ENCODE measurements at regions not wholly inside any gene's neighbourhood (a gene's known extent, or its start where the extent isn't known, plus 50 kb on each side); places are given as distances from the start of the nearest gene placed in this dataset.
"Not testable (repeated sequence)": the region's sequence is repeated elsewhere in the genome, so short reads cannot be mapped to it uniquely, and the experiment has no call there.

DNA sequence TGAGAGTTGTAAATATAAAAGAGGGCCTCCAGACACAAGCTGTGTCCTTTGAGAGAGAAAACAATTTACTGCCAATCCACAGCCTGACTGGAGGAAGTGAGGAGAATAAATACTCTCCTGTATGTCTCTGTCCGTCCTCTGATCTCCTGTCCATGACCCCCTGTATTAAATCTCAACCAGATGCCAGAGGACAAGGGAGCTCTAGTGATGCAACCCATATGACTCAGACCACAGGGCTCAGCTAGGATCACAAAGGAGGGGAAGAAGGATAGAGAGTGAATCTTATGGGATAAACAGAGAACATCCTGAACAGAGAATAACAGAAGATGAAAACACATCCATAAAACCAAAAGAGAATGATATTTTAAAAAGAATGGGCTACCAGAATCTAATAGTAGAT, 482.6 kb downstream of the PLOD2 start:
- TF ChIP-seq, protein P1, sequence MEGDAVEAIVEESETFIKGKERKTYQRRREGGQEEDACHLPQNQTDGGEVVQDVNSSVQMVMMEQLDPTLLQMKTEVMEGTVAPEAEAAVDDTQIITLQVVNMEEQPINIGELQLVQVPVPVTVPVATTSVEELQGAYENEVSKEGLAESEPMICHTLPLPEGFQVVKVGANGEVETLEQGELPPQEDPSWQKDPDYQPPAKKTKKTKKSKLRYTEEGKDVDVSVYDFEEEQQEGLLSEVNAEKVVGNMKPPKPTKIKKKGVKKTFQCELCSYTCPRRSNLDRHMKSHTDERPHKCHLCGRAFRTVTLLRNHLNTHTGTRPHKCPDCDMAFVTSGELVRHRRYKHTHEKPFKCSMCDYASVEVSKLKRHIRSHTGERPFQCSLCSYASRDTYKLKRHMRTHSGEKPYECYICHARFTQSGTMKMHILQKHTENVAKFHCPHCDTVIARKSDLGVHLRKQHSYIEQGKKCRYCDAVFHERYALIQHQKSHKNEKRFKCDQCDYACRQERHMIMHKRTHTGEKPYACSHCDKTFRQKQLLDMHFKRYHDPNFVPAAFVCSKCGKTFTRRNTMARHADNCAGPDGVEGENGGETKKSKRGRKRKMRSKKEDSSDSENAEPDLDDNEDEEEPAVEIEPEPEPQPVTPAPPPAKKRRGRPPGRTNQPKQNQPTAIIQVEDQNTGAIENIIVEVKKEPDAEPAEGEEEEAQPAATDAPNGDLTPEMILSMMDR (conservative IDR thresholded peaks at IDR 0.05; ENCODE audit: low read depth, low read length): no peak
- no peak for TF ChIP-seq EZH2 (IDR thresholded peaks at IDR 0.05; ENCODE audit: borderline replicate concordance, low read depth, low read length, poor library complexity, severe bottlenecking)
- Histone ChIP-seq H3K27ac (ENCODE audit: low read depth, low read length, poor library complexity, severe bottlenecking) (no peak overlapping the region), H3K9me3 (ENCODE audit: low read depth, low read length, poor library complexity, severe bottlenecking) (no peaks in the 10 kb centered on the region), H3K4me1 (ENCODE audit: insufficient read depth, low read length, poor library complexity, severe bottlenecking) (no peaks in the 10 kb centered on the region), H3K36me3 (ENCODE audit: insufficient read depth, low read length, poor library complexity, severe bottlenecking) (no peaks in the 10 kb centered on the region), H3K27me3 (replicated peaks; ENCODE audit: insufficient read depth, low read depth, low read length, poor library complexity) (no peaks in the 10 kb centered on the region), H3K4me3 (ENCODE audit: low read depth, low read length, poor library complexity, severe bottlenecking) (no peak overlapping the region)
- ChIA-PET POLR2A (ENCODE audit: low non-redundant PET) (no interaction called here), CTCF (no interaction called here)
- no TSS peak for BruUV-seq (replicated peaks)
- DNase-seq (ENCODE audit: low spot score): no peak
- intact Hi-C loops (cut with micrococcal nuclease; ENCODE audit: unreplicated experiment): no loop called here

DNA sequence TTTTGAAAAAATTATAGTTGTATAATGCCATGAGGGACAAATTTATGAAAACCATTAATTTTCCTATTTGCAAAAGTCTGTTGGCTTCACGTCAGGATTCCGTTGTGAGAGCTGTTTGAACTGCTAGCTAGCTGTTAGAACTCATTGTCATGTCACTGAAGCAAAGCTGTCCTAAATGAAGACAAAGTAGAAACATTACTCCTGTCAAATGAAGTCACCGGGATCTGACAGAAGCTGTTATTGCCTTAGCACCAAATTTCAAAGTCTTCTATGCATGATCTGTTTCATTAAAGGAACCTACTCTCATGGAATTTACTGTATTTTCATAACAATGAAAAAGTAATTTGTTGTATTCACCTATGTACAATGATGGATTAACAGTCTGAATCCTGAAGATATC, 479.8 kb downstream of the PLOD2 start:
- H3K4me1 ChIP-seq (ENCODE audit: insufficient read depth, low read length, poor library complexity, severe bottlenecking): no peaks in the 10 kb centered on the region
- intact Hi-C loops (cut with micrococcal nuclease; ENCODE audit: unreplicated experiment): no loop called here
- ChIA-PET CTCF (no interaction called here), POLR2A (ENCODE audit: low non-redundant PET) (no interaction called here)
- BruUV-seq (replicated peaks): no TSS peak
- no peak overlapping the region for H3K27ac ChIP-seq (ENCODE audit: low read depth, low read length, poor library complexity, severe bottlenecking)
- TF ChIP-seq, protein P1 (conservative IDR thresholded peaks at IDR 0.05; ENCODE audit: low read depth, low read length): no peak
- TF ChIP-seq EZH2 (IDR thresholded peaks at IDR 0.05; ENCODE audit: borderline replicate concordance, low read depth, low read length, poor library complexity, severe bottlenecking): no peak
- no peaks in the 10 kb centered on the region for H3K36me3 ChIP-seq (ENCODE audit: insufficient read depth, low read length, poor library complexity, severe bottlenecking)
- H3K4me3 ChIP-seq (ENCODE audit: low read depth, low read length, poor library complexity, severe bottlenecking): no peak overlapping the region
- no peak for DNase-seq (ENCODE audit: low spot score)
- H3K9me3 ChIP-seq (ENCODE audit: low read depth, low read length, poor library complexity, severe bottlenecking): no peaks in the 10 kb centered on the region
- H3K27me3 ChIP-seq (replicated peaks; ENCODE audit: insufficient read depth, low read depth, low read length, poor library complexity): no peaks in the 10 kb centered on the region

DNA sequence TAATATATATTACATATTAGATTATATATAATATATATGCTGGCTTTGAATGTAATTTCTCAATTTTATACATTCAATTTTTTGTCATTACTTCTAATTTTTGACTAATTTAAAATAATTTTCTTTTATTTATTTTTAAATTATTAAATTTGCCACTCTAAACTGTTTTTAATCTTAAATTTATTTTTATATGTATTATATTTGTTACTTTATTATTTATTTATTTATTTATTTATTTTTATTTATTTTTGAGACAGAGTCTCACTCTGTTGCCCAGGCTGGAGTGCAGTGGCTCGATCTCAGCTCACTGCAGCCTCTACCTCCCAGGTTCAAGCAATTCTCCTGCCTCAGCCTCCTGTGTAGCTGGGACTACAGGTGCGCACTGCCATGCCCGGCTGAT, 473.0 kb downstream of the PLOD2 start:
- POLR2A ChIA-PET (ENCODE audit: low non-redundant PET); intact Hi-C loops (cut with micrococcal nuclease; ENCODE audit: unreplicated experiment); BruUV-seq (replicated peaks); DNase-seq (ENCODE audit: low spot score); H3K9me3 ChIP-seq (ENCODE audit: low read depth, low read length, poor library complexity, severe bottlenecking); H3K27me3 ChIP-seq (replicated peaks; ENCODE audit: insufficient read depth, low read depth, low read length, poor library complexity); H3K4me1 ChIP-seq (ENCODE audit: insufficient read depth, low read length, poor library complexity, severe bottlenecking); H3K4me3 ChIP-seq (ENCODE audit: low read depth, low read length, poor library complexity, severe bottlenecking); CTCF ChIA-PET; H3K36me3 ChIP-seq (ENCODE audit: insufficient read depth, low read length, poor library complexity, severe bottlenecking); H3K27ac ChIP-seq (ENCODE audit: low read depth, low read length, poor library complexity, severe bottlenecking): not testable (repeated sequence)

- no TSS peak for BruUV-seq (replicated peaks)
- CTCF ChIA-PET: no interaction called here
- no peaks in the 10 kb centered on the region for H3K27me3 ChIP-seq (replicated peaks; ENCODE audit: insufficient read depth, low read depth, low read length, poor library complexity)
- no peaks in the 10 kb centered on the region for H3K4me1 ChIP-seq (ENCODE audit: insufficient read depth, low read length, poor library complexity, severe bottlenecking)
- no peak for TF ChIP-seq EZH2 (IDR thresholded peaks at IDR 0.05; ENCODE audit: borderline replicate concordance, low read depth, low read length, poor library complexity, severe bottlenecking)
- H3K36me3 ChIP-seq (ENCODE audit: insufficient read depth, low read length, poor library complexity, severe bottlenecking): no peaks in the 10 kb centered on the region
- DNase-seq (ENCODE audit: low spot score): no peak
- no peak overlapping the region for H3K27ac ChIP-seq (ENCODE audit: low read depth, low read length, poor library complexity, severe bottlenecking)
- intact Hi-C loops (cut with micrococcal nuclease; ENCODE audit: unreplicated experiment): no loop called here
- H3K9me3 ChIP-seq (ENCODE audit: low read depth, low read length, poor library complexity, severe bottlenecking): no peaks in the 10 kb centered on the region
- no peak overlapping the region for H3K4me3 ChIP-seq (ENCODE audit: low read depth, low read length, poor library complexity, severe bottlenecking)
- POLR2A ChIA-PET (ENCODE audit: low non-redundant PET): no interaction called here
These were observed 468.2 kb downstream of the PLOD2 start for GRCh38 chr3:145692751-145693150.

All from A673 (cell line).